Left cardiac atrium (tissue), 4 donors: ENCODE measurements at regions not wholly inside any gene's neighbourhood (a gene's known extent, or its start where the extent isn't known, plus 50 kb on each side); places are given as distances from the start of the nearest gene placed in this dataset.

Experiments used
- ATAC-seq, 2 donors: fragments of 200-7000 bp; cut with Tn5 transposase; one replicate each; pipeline ENCODE4 v1.9.1; 2020; ENCODE audit warnings: mild to moderate bottlenecking in 2 of 2, moderate library complexity in 2 of 2
- DNase-seq: peaks from one replicate; pipeline ENCODE4 v3.0.0-alpha.2; 2020
- intact Hi-C, 2 donors: fragments of 100-400 bp; cut with DNase I; formaldehyde crosslinking; loops; one replicate each; pipeline versions ENCODE4 v1.14.1 to v1.15.1; 2022 to 2023
- donor health status: DM: no; HTN: yes; CAD: no.
- donor health status: DM: no; HTN: yes; CAD: no; lungs with severe emphysema.
- donor health status: DM: yes; HTN: yes; CAD: no.
- donor health status: Dilated cardiomyopathy.

DNA sequence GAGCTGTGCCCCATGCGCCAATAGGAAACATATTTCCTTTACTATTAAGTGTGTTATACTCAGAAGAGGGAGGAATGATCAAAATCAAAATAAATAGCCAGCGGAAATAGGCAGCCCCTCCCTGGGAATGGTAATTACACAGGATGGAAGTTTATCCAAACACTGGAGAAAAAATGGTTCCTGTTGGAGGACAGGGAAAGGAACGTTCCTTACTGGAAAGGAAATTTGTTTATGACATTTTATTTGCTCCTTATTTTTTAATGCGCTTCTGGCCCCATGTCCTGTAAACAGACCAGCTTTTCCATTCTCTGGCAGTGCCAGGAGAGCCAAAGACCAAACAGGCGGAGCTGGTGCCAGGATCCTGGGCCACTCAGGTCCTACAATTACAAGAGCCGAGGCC is 273.7 kb downstream of the SOX9 start:
- intact Hi-C loops = no loop called here
- ATAC-seq = no peak
- no peak for DNase-seq

DNA sequence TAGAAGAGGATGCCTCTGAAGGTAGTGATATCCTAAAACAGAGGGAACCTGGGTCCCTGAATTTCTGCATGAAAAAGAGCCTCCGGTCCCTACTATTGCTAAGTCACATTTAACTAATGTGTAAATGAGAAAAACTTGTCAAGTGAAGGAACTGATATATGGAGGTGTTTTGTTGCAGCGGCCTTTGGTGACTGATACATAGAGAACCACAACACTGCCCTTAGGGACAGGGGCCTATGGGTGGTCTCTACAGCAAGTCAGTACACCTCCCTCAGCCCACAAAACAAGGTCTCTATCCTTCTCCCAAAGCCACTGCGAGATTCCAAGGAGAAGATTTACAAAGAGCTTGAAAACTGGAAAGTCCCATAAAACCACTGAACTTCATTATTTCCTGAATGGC is 275.3 kb downstream of the SOX9 start:
- ATAC-seq = no peak
- intact Hi-C loops = no loop called here
- DNase-seq = no peak

DNA sequence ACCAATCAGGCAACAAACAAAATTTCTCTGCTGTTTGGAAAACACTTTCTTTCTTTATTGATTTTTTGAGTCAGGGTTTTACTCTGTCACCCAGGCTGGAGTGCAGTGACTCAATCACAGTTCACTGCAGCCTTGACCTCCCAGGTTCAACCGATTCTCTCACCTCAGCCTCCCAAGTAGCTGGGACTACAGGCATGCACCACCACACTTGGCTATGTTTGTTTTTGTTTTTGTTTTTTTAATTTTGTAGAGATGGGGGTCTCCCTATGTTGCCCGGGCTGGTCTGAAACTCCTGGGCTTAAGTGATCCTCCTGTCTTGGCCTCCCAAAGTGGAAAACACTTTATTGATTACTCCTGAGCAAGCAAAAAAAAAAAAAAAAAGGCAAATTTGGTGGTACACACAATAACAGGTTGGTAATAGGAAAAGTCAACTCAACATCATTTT is 276.4 kb downstream of the SOX9 start:
- ATAC-seq (no peak), DNase-seq (no peak)
- intact Hi-C loops = no loop called here

DNA sequence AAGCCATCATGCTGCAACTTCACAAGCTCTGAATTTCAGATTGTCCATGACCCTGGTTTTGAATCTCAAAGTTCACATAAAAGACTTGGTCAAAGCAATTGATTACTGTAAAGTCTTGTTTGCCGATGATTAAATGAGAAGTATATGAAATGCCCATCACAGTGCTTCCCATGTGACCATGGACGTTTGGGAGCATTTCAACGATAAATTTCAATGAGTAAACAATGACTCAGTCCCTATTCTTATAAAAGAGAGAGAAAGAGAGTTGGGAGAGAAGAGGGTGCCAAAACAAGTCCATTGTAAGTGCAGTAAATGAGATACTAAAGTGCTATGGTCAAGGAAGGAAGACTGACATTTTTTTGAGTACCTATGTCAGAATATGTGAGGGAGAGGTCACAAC is 276.9 kb downstream of the SOX9 start:
- DNase-seq (no peak), ATAC-seq (no peak)
- intact Hi-C loops = no loop called here

DNA sequence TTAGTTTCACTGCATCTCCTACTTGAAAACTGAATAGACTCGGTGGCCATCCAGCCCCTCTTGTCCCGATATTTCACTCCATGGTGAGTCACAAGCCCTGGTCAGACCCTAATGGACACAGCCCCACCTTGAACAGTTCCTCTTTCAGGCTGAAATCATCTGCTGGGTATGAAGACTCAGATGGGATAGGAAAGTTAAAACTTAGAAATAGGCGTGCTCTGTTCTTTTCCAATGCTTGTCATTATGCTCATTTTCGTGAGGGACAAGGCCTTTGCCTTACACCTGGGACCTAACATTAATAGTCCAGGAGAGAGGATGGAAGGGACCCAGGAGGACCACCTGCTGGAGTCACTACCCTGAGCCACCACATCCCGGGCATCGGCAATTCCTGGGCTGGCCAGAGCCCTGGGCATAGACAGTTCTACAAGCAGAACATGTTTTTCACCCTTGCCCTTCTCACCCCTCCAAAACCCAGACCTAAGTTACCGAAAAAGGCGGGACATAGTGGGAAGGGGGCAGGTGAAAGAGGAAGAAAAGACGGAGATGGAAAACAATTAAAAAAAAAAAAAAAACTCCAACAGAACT is 278.3 kb downstream of the SOX9 start:
- intact Hi-C loops = no loop called here
- no peak for ATAC-seq

DNA sequence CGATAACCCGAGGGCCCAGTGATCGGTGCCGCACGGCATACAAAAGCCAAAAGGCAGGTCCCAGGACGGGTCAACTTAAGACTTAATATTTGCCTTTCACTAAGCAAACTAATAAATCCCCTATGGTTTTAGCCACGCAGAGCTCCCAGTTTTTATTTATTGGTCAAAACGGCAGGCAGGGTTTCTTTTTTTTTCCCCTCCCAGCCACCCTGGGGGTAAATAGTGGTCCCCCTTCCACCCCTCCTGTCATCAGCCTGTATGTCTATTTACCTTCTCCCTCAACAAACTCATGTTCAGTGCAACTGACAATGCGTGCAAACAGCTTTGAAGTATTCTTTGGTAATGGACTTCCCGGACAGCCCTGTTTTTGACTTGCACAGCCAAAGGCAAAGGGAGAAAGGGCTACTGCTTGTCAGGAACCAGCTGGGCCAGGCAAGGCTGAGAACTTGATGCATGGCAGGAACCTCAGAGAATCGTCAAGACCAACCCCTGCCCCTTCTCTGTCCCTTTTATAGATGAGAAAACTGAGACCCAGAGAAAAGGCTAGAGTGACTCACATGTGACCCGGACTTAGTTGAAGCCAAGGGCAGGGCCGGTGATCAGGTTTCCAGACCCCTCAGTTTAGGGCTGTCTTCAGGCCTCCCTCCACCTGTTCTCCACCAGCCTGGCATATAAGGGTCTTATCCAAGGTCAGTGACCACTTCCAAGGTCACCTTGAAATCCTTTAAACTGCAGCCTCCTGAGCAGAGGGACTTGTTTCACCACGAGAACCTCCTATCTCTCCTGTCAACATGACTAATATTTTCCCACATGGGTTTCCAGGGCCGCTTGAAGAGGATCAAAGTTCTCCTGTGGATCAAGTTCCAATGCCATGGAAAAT is 279.0 kb downstream of the SOX9 start:
- ATAC-seq (no peak), DNase-seq (no peak)
- intact Hi-C loops = no loop called here

More for the DNA sequence above, 278.3 kb downstream of the SOX9 start:
- DNase-seq = no peak

DNA sequence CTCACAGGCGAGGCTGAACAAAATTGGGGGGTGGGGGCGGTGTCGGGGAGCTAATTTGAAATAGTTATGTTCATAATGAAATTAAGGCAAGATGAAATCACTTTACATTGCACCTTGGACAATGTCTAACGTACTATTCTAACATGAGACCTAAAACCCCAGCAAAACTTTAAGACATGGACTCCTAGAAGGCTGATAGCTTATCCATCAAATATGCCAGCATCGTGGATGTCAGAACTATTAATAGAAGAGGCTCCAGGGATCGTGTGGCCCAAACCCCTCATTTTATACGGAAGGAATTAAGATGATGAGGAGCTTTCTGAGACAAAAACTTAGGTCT is 279.6 kb downstream of the SOX9 start:
- intact Hi-C loops = no loop called here
- ATAC-seq (no peak), DNase-seq (no peak)

DNA sequence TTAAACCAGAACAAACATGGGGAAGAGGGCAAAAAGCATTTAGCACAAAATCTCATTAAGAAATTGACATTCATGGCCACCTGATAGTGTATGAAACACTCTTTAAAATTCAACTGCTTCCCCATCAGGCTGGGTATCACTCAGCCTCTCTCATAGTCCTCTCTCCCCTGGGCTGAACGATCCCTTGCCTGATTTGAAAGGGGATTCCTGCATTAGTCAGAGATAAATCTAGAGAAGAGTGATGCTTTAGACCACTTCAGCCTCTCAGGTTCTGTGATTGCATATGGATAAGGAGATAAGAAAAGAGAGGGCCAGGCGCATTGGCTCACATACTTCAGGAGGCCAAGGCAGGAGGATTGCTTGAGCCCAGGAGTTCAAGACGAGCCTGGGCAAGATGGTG is 280.0 kb downstream of the SOX9 start:
- DNase-seq (no peak), ATAC-seq (no peak)
- intact Hi-C loops = no loop called here

DNA sequence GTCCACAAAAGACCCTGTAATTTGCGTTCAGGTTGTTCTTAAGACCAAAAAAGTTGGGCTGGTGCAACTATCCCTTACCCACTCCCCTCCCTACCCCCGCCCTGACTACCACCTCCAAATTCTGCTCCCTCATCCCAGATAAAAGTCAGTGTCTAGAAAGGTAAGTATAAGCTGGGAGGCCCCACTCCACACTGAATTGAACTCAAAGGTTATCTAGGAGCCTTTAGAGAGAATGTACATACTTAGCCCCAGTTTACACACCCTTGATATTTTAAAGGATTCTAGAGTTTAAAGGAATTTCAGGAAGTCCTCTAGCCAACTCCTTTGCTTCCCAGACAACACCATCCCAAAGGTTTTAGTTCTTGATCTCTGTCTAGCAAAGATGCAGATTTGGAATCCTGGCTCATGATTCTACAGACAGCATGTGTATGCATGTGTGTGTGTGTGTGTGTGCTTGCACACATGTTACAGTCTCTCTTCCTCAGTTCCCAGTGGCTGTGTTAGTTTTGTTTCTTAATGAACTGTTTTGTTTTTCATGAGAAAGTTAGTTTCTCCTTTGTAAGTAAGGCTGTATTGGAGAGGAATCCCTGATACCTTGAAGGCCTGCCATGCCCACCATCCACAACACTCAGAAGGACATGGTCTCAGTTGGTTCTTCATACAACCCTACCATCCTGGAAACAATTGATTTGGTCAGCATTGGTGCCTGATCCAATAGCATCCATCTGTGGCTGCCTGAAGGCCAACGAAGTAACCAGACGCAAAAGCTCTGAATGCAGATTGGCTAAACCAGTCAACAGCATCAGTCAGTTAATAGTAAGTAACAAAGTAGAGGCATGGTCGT is 281.3 kb downstream of the SOX9 start:
- no peak for DNase-seq
- no peak for ATAC-seq
- intact Hi-C loops = no loop called here

DNA sequence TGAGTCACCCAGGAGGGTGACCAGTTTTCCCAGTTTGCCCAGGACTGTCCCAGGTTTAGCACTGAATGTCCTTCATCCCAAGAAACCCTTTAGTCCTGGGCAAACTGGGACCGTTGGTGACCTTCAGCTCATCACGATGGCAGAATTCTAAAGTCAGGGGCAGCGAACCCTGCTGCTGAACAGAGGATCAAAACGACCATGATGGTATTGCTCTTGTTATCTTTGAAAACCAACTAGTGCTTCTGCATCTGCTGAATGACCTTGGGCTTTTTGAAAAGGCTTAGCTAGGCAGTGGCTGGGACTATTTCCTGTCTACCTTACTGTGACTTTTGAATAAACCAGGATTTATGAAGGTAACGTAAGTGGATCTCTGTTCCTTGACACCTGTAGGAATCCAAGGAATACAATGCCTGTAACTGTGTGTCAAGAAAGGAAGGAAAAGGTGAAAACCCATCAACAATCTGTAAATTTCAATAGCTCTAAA is 281.9 kb downstream of the SOX9 start:
- ATAC-seq = no peak
- intact Hi-C loops = no loop called here

DNA sequence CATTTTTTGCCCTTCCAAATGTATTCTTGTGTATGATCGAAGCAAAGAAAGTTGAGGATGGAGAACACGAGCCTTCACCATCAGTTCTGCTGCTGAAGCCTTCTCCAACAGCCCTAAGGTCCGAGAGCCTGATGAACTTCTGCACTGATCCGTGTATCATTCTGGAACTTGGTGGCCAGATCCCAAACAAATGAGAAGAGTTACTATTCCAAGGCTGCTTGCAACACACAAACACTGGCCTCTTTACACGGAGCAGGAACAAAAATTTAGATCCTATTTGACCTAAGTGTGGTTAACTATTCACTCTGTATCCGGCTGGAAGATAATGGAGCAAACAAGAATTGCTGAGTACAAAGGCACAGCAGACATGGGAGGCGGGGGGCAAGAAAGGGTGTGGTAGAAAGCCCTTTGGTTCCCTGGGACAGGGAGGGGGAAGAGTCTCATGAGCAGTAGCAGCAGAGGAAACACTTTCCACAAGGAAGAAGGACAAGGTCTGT is 282.9 kb downstream of the SOX9 start:
- intact Hi-C loops = no loop called here
- no peak for ATAC-seq
- no peak for DNase-seq

More for the DNA sequence above, 281.9 kb downstream of the SOX9 start:
- DNase-seq = no peak

DNA sequence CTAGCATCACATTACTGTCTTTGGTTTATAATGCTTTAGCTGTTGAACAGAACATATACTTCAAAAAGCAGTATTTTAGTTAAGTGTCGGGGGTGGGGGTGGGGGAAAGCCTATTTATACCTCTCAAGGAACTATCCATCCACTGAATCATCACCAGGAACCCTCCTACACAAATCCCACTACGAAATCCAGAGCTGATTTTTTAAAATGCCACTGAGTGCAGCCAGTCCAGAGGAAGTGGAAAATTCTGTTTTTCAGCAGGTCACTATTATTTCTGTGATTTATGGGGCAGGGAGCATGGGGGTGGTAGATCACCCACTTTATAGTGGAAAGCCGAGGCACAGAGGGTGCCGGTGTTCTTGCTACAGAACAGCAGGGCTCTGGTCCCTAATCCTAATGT is 284.1 kb downstream of the SOX9 start:
- ATAC-seq (no peak), DNase-seq (no peak)
- intact Hi-C loops = no loop called here

DNA sequence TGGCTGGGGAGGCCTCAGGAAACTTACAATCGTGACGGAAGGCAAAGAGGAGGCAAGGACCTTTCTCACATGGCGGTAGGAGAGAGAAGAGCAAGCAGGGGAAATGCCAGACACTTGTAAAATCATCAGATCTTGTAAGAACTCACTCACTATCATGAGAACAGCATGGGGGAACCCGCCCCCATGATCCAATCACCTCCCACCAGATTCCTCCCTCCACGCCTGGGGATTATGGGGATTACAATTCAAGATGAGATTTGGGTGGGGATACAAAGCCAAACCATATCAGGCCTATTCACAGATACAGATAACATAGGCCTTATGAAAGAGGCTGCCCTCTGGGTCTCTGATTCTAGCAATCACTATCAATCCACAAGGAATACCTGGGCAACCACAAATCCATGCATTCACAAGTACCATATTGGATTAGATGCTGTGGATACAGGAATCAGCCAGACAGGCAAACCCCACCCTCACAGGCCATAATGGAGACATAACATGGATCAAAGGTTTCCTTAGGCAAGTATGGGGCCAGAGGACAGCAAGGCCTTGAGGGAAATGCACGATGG is 284.9 kb downstream of the SOX9 start:
- intact Hi-C loops = no loop called here
- DNase-seq (no peak), ATAC-seq (no peak)

DNA sequence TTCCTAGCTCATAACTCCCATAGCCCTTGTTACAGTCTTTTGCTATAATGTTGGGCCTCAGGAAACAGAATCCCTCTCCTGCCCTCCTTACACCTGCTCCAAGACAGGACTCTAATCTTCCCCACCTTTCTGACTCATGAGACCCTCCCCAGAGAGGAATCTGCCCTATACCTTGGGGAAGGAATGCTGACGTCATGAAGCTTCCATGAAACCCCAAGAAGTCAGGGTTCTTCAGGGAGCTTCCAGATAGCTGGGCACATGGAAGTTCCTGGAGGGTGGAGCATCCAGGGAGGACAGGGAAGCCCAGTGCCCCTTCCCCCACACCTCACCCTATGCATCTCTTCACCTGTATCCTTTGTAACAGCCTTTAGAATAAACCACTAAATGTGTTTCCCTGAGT is 285.7 kb downstream of the SOX9 start:
- intact Hi-C loops = no loop called here
- ATAC-seq (no peak), DNase-seq (no peak)

DNA sequence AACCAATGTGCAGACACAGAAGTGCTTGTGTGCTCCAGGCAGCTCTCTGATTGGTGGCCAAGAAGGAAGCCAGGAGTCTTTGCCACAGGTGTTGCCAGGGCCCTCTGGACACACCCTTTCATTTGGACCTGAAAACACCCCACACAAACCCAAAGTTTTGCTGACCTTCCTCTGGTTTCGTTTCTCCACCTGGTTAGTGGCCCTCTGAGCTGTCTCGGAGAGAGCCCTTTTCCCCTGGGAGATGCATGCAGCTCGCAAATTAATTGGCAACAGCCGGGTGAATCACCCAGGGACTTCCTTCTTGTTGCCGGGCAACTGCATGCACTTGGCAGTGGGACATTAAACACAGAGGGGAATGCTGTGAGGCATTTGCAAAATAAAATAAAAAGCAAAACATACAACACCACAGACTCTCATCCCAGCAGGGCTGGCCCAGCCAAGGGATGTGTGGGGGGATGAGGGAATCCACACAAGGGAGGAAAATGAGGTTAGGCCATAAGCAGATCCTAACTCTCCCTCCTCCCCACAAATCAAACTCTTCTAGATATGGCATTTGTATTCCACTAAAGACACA is 286.6 kb downstream of the SOX9 start:
- intact Hi-C loops = no loop called here
- ATAC-seq (peak; percentile 72 to 86), DNase-seq (peak; percentile 59)

DNA sequence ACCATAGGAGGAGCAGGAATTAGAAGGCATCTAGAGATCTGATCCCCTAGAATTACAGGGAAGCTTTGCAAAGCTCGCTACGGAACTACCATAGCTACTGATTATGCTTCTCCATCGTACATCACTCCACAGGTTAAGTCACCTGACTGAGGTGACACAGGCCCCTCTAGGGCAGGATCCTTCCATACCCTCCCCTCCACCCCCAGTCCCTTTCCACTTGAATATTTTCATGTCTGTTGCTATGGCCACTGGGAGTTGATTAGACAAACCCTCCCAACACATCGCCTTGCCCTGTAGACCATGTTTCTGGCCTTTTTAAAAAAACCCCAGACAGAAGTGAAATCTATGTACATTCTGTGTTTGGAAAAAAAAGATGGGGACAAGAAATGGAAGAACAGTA is 287.1 kb downstream of the SOX9 start:
- no peak for DNase-seq
- intact Hi-C loops = no loop called here
- ATAC-seq = no peak

DNA sequence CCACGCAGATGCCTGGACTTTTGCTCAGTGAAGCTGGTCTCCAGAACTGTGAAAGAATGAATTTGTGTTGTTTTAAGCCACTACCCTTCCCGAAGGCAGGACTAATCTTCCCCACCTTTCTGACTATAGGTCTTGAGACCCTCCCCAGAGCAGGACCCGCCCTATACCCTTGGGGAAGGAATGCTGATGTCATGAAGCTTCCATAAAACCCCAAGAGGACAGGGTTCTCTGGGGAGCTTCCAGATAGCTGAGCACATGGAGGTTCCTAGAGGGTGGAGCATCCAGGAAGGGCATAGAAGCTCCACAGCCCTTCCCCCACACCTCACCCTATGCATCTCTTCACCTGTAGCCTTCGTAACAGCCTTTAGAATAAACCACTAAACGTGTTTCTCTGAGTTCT is 287.8 kb downstream of the SOX9 start:
- ATAC-seq = no peak
- intact Hi-C loops = no loop called here

DNA sequence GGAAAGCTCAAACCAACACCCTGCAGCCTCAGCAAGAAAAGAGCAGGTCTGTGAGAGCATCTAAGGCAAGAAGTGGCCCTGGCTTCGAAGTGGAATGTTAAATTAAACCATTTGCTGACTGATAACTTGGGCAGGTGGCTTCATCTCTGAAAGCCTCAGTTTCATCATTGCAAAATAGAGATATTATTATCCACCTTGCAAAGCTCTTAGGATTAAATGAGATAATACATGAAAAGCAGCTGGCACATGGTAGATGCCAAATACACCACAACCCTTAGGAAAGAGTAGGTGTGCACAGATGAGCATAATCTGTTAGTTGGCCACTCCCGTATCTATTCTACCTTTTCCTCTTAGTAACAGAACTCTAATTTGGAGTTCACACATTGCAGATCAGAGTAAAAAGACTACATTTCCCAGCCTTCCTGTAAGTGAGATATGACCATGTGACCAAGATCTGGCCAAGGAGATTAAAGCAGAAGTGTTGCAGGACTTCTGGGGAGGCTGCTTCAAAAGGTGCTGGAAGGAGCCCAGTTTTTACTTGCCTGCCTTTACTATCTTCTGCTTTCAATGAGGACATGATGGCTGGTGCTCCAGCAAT is 288.7 kb downstream of the SOX9 start:
- ATAC-seq (no peak), DNase-seq (no peak)
- intact Hi-C loops = no loop called here

More for the DNA sequence above, 287.8 kb downstream of the SOX9 start:
- no peak for DNase-seq

DNA sequence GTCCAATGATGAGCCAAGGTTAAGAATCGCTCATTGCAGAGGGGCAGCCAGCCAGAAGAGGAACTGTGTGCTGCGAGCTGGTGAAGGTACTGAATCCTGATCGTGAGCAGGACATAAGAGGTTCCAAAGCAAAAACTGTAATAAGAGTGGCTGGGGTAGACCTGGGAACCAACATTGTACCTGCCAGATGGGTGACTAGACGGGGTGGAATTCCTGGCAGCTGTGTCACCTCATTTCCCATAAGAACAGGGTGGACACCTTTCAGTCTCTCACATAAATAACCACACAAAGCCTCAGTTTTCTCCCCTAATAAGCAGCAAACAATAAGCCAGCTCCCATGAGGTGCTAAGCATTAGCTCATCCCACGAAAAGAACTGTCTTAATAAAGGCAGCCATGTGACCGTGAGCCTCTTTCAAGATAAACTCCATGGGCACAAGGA is 290.3 kb downstream of the SOX9 start:
- no peak for ATAC-seq
- DNase-seq = no peak
- intact Hi-C loops = no loop called here
